ENCODE measurements at regions not wholly inside any gene's neighbourhood (a gene's known extent, or its start where the extent isn't known, plus 50 kb on each side); places are given as distances from the start of the nearest gene placed in this dataset.

- no peak for TF ChIP-seq CTCF (IDR thresholded peaks at IDR 0.05 in 4 of 5, conservative IDR thresholded peaks at IDR 0.05 in 1 of 5)
- TF ChIP-seq POLR2A (IDR thresholded peaks at IDR 0.05): no peak
Measured at GRCh38 chr11:42596576-42597145, 715.1 kb upstream of the API5 start.
